GM12864 (cell line): ENCODE measurements at regions not wholly inside any gene's neighbourhood (a gene's known extent, or its start where the extent isn't known, plus 50 kb on each side); places are given as distances from the start of the nearest gene placed in this dataset.

Experiments
- DNase-seq: peaks from one replicate; pipeline ENCODE4 v3.0.0-alpha.2; 2011; ENCODE audit warnings: low read depth
- H3K4me3 ChIP-seq: 2 replicates; pipeline ENCODE4 v1.5.1; 2011; ENCODE audit warnings: mild to moderate bottlenecking, low read depth, low read length, control low read depth
- CTCF ChIP-seq: IDR thresholded peaks from 2 replicates; pipeline ENCODE4 v1.5.1; 2011; ENCODE audit warnings: low read depth, mild to moderate bottlenecking, moderate library complexity, low read length, control low read depth, inconsistent platforms; ENCODE audit errors: missing control alignments

- H3K4me3 ChIP-seq, result no peak overlapping the region
- no peak for DNase-seq
- no peak for TF ChIP-seq CTCF
These were observed 285.7 kb upstream of the PPP2R2D start for GRCh38 chr10:131615150-131615549.

- DNase-seq, result no peak
- TF ChIP-seq CTCF, result no peak
- no peak overlapping the region for H3K4me3 ChIP-seq
These were observed 284.8 kb upstream of the PPP2R2D start for GRCh38 chr10:131616040-131616439.

DNA sequence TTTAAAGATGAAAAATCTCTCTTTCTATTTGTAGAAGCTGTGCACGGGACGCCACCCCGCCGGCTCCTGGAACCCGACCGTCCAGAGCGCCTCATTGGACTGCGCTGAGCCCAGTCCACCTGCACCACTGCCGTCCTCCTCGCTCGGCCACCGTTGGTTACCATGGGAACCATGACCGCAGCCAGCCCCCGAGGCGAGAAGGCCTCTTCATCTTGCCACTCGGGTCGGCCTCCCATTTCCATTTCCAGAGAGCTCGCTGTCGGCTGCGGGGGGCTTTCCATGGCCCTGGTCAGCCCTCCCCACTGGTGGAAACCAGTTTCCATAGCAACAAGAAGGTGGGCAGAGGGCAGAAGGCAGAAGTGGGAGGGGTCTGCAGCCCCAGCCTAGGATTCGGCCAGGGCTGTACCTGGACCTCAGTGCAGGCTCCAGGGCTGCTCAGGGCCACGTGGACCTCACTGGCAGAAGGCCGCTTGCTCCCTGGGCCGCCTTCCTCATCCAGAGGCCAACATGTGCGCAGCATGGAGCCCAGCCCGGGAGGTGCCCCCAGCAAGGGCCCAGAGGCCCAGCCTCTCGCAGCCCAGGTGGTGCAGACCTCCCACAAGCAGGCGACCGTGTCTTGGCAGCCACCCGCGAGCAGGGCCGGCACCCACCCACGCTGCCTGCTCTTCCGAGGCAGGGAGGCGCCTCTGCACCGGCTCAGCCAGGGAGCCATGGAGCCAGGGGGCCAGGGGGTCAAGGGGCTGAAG, 283.5 kb upstream of the PPP2R2D start:
- TF ChIP-seq CTCF, result no peak
- DNase-seq, result no peak

GRCh38 chr10:131618587-131619267, 282.1 kb upstream of the PPP2R2D start:
- TF ChIP-seq CTCF, result no peak
- no peak overlapping the region for H3K4me3 ChIP-seq
- no peak for DNase-seq

More for the DNA sequence above, 283.5 kb upstream of the PPP2R2D start:
- H3K4me3 ChIP-seq, result no peak overlapping the region

DNA sequence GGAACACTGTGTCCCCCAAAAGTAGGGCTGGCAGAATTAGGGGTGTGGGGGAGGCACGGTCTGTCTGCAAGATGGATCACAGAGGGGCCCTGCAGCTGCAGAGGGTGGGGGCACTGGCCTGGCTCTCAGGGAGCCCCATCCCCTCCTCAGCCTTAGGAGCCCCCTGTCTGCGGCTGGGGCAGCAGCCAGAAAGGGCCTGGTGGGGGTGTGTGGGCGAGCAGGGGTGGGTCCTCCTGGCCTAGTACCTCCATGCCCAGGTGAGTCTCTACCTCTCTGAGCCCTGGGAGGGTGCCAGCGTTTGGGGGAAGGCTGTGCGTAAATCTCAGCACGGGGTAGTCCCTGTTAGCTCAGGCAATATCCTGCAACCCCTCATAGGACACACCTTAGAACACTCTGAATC, 280.5 kb upstream of the PPP2R2D start:
- no peak for DNase-seq
- H3K4me3 ChIP-seq, result no peak overlapping the region
- no peak for TF ChIP-seq CTCF

DNA sequence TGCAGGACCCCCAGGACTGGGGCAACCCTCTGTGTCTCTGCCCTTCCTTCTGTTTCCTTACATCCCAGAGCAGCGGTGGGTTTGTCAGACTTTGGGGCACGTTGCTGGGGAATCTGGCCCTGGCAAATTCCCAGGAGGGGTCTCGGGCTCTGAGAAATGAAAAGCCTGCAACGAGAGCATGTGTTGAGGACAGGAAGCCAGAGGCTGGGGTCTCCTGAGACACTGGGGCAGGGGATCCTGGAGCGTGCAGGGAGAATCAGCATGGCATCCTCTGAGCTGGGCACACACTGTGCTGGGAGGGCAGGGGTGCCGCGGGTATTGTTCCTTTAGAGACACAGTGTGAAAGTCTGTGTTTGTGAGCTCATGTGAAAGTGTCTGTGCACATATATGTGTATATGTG, 279.9 kb upstream of the PPP2R2D start:
- no peak overlapping the region for H3K4me3 ChIP-seq
- no peak for DNase-seq
- TF ChIP-seq CTCF, result no peak
